GM18867 (cell line): ENCODE measurements at regions not wholly inside any gene's neighbourhood (a gene's known extent, or its start where the extent isn't known, plus 50 kb on each side); places are given as distances from the start of the nearest gene placed in this dataset.

Source experiments
- ATAC-seq: cut with Tn5 transposase; IDR thresholded peaks from one replicate; pipeline ENCODE4 v1.9.1; 2021; ENCODE audit warnings: mild to moderate bottlenecking, moderate library complexity; ENCODE audit not compliant: unreplicated experiment

DNA sequence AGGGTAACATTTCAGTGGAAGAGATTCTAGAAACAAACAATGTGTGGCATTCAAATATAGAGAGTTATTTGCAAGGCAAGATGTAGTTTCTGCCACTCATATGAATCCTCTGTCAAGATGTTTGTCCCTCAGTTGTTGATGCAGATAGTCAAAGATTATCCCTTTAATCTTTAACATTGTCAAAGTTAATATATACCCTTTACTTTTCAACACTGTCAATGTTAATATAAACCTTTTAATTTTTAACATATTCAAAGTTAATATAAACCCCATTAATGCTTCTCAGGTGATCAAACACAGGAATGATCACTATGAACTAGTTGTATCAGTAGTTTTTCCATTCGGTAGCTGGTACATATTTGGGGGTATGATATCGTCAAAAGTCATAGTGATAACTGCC is 51.9 kb upstream of the PICALM start:
- ATAC-seq, result no peak

DNA sequence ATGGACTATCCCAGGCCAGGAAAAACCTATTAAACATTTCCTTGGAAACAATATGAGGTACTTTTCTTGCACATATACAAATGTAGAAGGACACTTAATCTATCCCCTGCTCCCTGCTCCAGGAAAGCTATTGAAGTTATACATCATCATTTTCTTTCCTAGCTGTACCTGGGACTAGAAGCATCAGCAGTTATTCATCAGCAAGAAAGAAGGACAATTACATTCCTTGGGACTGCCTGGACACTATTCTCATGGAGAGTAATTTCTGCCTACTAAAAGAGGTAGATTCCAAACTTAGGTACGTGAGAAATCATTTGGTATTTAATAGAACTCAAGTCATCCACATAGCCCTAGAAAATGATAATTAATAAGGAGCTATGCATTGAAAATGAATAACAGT is 51.0 kb upstream of the PICALM start:
- ATAC-seq, result no peak

DNA sequence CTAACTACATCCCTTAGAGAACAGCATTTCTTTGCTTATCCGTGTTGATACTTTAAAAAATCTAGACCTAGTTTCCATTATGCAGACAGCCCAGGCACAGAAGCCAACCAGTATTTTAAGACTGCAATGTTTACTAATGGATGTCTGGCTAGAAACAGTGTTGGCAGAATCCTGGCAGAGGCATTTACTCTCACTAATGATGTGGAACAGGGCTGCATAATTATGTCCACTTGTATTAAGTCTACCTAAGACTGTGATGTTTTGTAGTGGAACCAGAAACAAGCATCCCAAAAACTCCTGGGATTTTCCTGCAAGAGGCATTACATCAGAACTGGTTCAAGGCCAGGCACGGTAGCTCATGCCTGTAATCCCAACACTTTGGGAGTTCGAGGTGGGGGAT is 50.2 kb upstream of the PICALM start:
- ATAC-seq, result no peak
